ENCODE measurements at regions not wholly inside any gene's neighbourhood (a gene's known extent, or its start where the extent isn't known, plus 50 kb on each side); places are given as distances from the start of the nearest gene placed in this dataset.

DNA sequence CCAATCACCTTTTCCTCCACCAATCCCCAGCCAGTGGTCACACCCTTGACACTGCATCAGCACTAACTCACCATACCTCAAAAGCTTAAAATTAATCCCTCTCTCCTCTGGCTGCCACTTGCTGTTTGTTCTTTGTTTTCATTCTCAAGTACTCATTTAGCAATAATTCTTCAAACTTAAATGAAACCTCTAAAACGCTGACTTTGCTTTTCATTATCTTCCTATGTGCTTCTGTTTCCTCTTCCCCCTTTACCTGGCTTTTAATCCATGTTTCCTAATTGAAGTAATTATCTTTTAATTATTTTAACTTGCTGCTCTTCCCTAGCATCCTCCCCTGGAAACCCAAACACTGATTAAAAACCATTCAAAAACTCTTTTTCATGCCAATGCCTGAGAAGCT, 348.9 kb upstream of the MEOX2 start:
- no peaks in the 10 kb centered on the region for H3K79me1 ChIP-seq (ENCODE audit: low read depth in 1 of 2, low read length in 2 of 2)
- no peak overlapping the region for H4K91ac ChIP-seq (ENCODE audit: insufficient read depth, low read depth, low read length)
- in situ Hi-C loops (cut with MboI; ENCODE audit: low sequenced_read_pairs): no loop called here
- intact Hi-C loops (cut with micrococcal nuclease): no loop called here
- peak overlapping the region; percentile 2; the same call in 1 of the 2 replicates for H3K14ac ChIP-seq (replicated peaks; ENCODE audit: low read depth, low read length)
- H2AK5ac ChIP-seq (ENCODE audit: low read depth, low read length): peak overlapping the region; percentile 77; the same call in 1 of the 2 replicates
- H3K27me3 ChIP-seq (ENCODE audit: control insufficient read depth, insufficient read depth, low read length): no peaks in the 10 kb centered on the region
- no peak overlapping the region for H4K8ac ChIP-seq (ENCODE audit: low read depth in 2 of 2, low read length in 2 of 2)
- no TSS peak for BruUV-seq (replicated peaks)
- no peak overlapping the region for H3K56ac ChIP-seq (ENCODE audit: extremely low read depth, insufficient read depth, low read length)
- DNase-seq: no peak
- H3K9me3 ChIP-seq (ENCODE audit: control insufficient read depth, insufficient read depth, low read length): no peaks in the 10 kb centered on the region
- no peaks in the 10 kb centered on the region; the same call in 1 of the 2 replicates for H3K9me1 ChIP-seq (ENCODE audit: insufficient read depth, low read length)
- peaks cover 4% of the 10 kb centered on the region for H3K4me1 ChIP-seq (ENCODE audit: control insufficient read depth, insufficient read depth, low read length)
- no peaks in the 10 kb centered on the region for H4K20me1 ChIP-seq (ENCODE audit: insufficient read depth, low read length)
- H2BK120ac ChIP-seq (ENCODE audit: low read depth, low read length): peak overlapping the region; percentile 30; the same call in 1 of the 2 replicates
- dilution Hi-C loops (cut with HindIII; ENCODE audit: low sequenced_read_pairs, unreplicated experiment): no loop called here
- no peak overlapping the region for H4K5ac ChIP-seq (ENCODE audit: low read depth, low read length)
- no peak overlapping the region for H2BK5ac ChIP-seq (ENCODE audit: low read depth, low read length, poor library complexity, severe bottlenecking)
- H3K36me3 ChIP-seq (ENCODE audit: control insufficient read depth, insufficient read depth, low read length): no peaks in the 10 kb centered on the region
- no peak overlapping the region for H2BK15ac ChIP-seq (ENCODE audit: low read depth, low read length)
- no peak overlapping the region for H3K4me3 ChIP-seq (ENCODE audit: insufficient read depth, low read depth, low read length)
- no peak overlapping the region; the same call in 1 of the 2 replicates for H2BK20ac ChIP-seq (ENCODE audit: low read depth, low read length)
- H3K9ac ChIP-seq (ENCODE audit: low read depth, low read length): no peak overlapping the region
- ChIA-PET POLR2A (ENCODE audit: unreplicated experiment) (no interaction called here), CTCF (no interaction called here)
- no peak overlapping the region for H3K23ac ChIP-seq (ENCODE audit: low read depth, low read length)
- no peak overlapping the region for H2AK9ac ChIP-seq (replicated peaks; ENCODE audit: low read depth, low read length, poor library complexity)
- peak overlapping the region; percentile 76; the same call in 1 of the 2 replicates for H3K18ac ChIP-seq (ENCODE audit: low read depth, low read length)
- peak; percentile 91 for TF ChIP-seq MAFK (IDR thresholded peaks at IDR 0.05; ENCODE audit: low read depth, low read length)
- no peak for TF ChIP-seq BHLHE40 (IDR thresholded peaks at IDR 0.05; ENCODE audit: low read depth, low read length)
- no peak overlapping the region for H3K27ac ChIP-seq (ENCODE audit: insufficient read depth, low read length)
- H3K4ac ChIP-seq (ENCODE audit: low read depth, low read length): no peak overlapping the region
- no peak overlapping the region for H2AFZ ChIP-seq (replicated peaks; ENCODE audit: low read length, poor library complexity)
- no peak for ATAC-seq (ENCODE audit: low read depth)
- no peak overlapping the region for H3K4me2 ChIP-seq (ENCODE audit: low read depth, low read length)
- no CpG with 5 or more reads among the region's 1 CpG for WGBS, 2 experiments (ENCODE audit: extremely low coverage in 2 of 2, insufficient read length in 1 of 2)
